A673 (cell line): ENCODE measurements at regions not wholly inside any gene's neighbourhood (a gene's known extent, or its start where the extent isn't known, plus 50 kb on each side); places are given as distances from the start of the nearest gene placed in this dataset.

Experiments
- EZH2 ChIP-seq: fragments of 200-600 bp; sonication (generic); IDR thresholded peaks from 2 replicates; pipeline ENCODE4 v1.6.1; 2017; ENCODE audit warnings: borderline replicate concordance, low read depth, mild to moderate bottlenecking, mixed read lengths, antibody characterized with exemption, low read length; ENCODE audit not compliant: poor library complexity, severe bottlenecking
- TF ChIP-seq, protein P1 (sequence below): fragments of 300-800, 200-600 bp; sonication (generic); conservative IDR thresholded peaks from 2 replicates; pipeline ENCODE4 v1.5.1; 2017; ENCODE audit warnings: low read depth, mild to moderate bottlenecking, antibody characterized with exemption, low read length, moderate library complexity, mixed read lengths

DNA sequence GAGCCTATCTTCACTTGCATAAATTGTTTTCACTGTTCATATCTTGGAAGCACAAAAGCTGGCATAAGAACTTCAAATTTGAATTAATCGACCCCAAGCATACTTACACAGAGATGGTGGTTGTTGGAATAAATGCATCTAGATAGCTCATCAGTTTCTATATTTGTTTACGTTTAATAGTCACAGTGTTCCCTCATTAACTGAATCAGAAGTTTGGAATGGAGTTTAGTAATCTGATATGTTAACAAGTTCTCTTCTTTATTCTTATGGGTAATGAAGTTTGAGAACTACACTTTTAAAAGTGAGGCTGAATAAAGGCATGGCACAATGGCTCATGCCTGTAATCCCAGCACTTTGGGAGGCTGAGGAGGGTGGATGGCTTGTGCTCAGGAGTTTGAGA lies 886.7 kb upstream of the PCDH20 start:
- TF ChIP-seq, protein P1, sequence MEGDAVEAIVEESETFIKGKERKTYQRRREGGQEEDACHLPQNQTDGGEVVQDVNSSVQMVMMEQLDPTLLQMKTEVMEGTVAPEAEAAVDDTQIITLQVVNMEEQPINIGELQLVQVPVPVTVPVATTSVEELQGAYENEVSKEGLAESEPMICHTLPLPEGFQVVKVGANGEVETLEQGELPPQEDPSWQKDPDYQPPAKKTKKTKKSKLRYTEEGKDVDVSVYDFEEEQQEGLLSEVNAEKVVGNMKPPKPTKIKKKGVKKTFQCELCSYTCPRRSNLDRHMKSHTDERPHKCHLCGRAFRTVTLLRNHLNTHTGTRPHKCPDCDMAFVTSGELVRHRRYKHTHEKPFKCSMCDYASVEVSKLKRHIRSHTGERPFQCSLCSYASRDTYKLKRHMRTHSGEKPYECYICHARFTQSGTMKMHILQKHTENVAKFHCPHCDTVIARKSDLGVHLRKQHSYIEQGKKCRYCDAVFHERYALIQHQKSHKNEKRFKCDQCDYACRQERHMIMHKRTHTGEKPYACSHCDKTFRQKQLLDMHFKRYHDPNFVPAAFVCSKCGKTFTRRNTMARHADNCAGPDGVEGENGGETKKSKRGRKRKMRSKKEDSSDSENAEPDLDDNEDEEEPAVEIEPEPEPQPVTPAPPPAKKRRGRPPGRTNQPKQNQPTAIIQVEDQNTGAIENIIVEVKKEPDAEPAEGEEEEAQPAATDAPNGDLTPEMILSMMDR, result no peak
- no peak for TF ChIP-seq EZH2
